ENCODE measurements at regions not wholly inside any gene's neighbourhood (a gene's known extent, or its start where the extent isn't known, plus 50 kb on each side); places are given as distances from the start of the nearest gene placed in this dataset.

- ChIA-PET CTCF (no interaction called here), POLR2A (no interaction called here)
- TF ChIP-seq EZH2 (IDR thresholded peaks at IDR 0.05; ENCODE audit: borderline replicate concordance, insufficient read depth, low read depth, low read length, poor library complexity, severe bottlenecking) (no peak), CTCF (IDR thresholded peaks at IDR 0.05) (no peak)
- H3K4me1 Mint-ChIP-seq = peaks cover 2% of the 10 kb centered on the region
- Histone ChIP-seq H3K4me2 (replicated peaks; ENCODE audit: low read depth, low read length, poor library complexity, severe bottlenecking) (no peak overlapping the region), H3K36me3 (replicated peaks in 1 of 2; ENCODE audit: control extremely low read depth in 1 of 2, control insufficient read depth in 1 of 2, extremely low read depth in 1 of 2, insufficient read depth in 2 of 2, low read length in 1 of 2) (no peaks in the 10 kb centered on the region), H3K9ac (ENCODE audit: low read length) (no peak overlapping the region), H3K79me2 (ENCODE audit: control insufficient read depth, insufficient read depth, low read length) (no peaks in the 10 kb centered on the region), H3K27ac (ENCODE audit: low read length in 2 of 2) (no peak overlapping the region), H2AFZ (ENCODE audit: insufficient read depth, low read depth, low read length, poor library complexity, severe bottlenecking) (no peak overlapping the region), H4K20me1 (ENCODE audit: control insufficient read depth, insufficient read depth, low read length, poor library complexity, severe bottlenecking) (no peaks in the 10 kb centered on the region), H3K9me3 (ENCODE audit: control extremely low read depth in 1 of 3, control insufficient read depth in 2 of 3, insufficient read depth in 1 of 3, low read length in 2 of 3) (no peaks in the 10 kb centered on the region), H3K4me3 (ENCODE audit: control extremely low read depth in 1 of 5, extremely low read depth in 1 of 5, insufficient read depth in 1 of 5, low read depth in 2 of 5, low read length in 4 of 5) (no peak overlapping the region), H3K27me3 (replicated peaks in 1 of 4; ENCODE audit: control extremely low read depth in 1 of 4, control insufficient read depth in 3 of 4, insufficient read depth in 4 of 4, low read length in 3 of 4) (peaks cover 0 to 9% (median 0%) of the 10 kb centered on the region in 4 experiments), H3K4me1 (ENCODE audit: control insufficient read depth in 2 of 2, insufficient read depth in 2 of 2, low read length in 2 of 2) (no peaks in the 10 kb centered on the region)
- no peaks in the 10 kb centered on the region for H3K9me3 Mint-ChIP-seq (ENCODE audit: insufficient read depth)
- no peak for DNase-seq
- no peak overlapping the region for H3K4me3 Mint-ChIP-seq
- ATAC-seq (ENCODE audit: low read depth) = no peak
- H3K27me3 Mint-ChIP-seq = peaks cover 43% of the 10 kb centered on the region
- WGBS (ENCODE audit: insufficient coverage) = 86% methylated on average over 1 of the region's 5 CpGs
- H3K27ac Mint-ChIP-seq = no peak overlapping the region
- intact Hi-C loops (cut with micrococcal nuclease) = no loop called here
These were observed 156.7 kb upstream of the TSC22D2 start for GRCh38 chr3:150251187-150252062.

- H3K4me2 ChIP-seq (replicated peaks; ENCODE audit: low read depth, low read length, poor library complexity, severe bottlenecking) = no peak overlapping the region
- H4K20me1 ChIP-seq (ENCODE audit: control insufficient read depth, insufficient read depth, low read length, poor library complexity, severe bottlenecking) = no peaks in the 10 kb centered on the region
- no peaks in the 10 kb centered on the region for H3K36me3 ChIP-seq (replicated peaks in 1 of 2; ENCODE audit: control extremely low read depth in 1 of 2, control insufficient read depth in 1 of 2, extremely low read depth in 1 of 2, insufficient read depth in 2 of 2, low read length in 1 of 2)
- H3K4me3 ChIP-seq (ENCODE audit: control extremely low read depth in 1 of 5, extremely low read depth in 1 of 5, insufficient read depth in 1 of 5, low read depth in 2 of 5, low read length in 4 of 5) = no peak overlapping the region
- Mint-ChIP-seq H3K4me1 (peaks cover 2% of the 10 kb centered on the region), H3K9me3 (ENCODE audit: insufficient read depth) (no peaks in the 10 kb centered on the region), H3K4me3 (no peak overlapping the region), H3K27ac (no peak overlapping the region), H3K27me3 (peaks cover 49% of the 10 kb centered on the region)
- no peak for DNase-seq
- peaks cover 0 to 9% (median 0%) of the 10 kb centered on the region in 4 experiments for H3K27me3 ChIP-seq (replicated peaks in 1 of 4; ENCODE audit: control extremely low read depth in 1 of 4, control insufficient read depth in 3 of 4, insufficient read depth in 4 of 4, low read length in 3 of 4)
- ChIA-PET CTCF (no interaction called here), POLR2A (no interaction called here)
- intact Hi-C loops (cut with micrococcal nuclease) = no loop called here
- H3K9me3 ChIP-seq (ENCODE audit: control extremely low read depth in 1 of 3, control insufficient read depth in 2 of 3, insufficient read depth in 1 of 3, low read length in 2 of 3) = no peaks in the 10 kb centered on the region
- H3K27ac ChIP-seq (ENCODE audit: low read length in 2 of 2) = no peak overlapping the region
- 98% methylated on average over 4 of the region's 7 CpGs for WGBS (ENCODE audit: insufficient coverage)
- no peaks in the 10 kb centered on the region for H3K4me1 ChIP-seq (ENCODE audit: control insufficient read depth in 2 of 2, insufficient read depth in 2 of 2, low read length in 2 of 2)
- no peak for ATAC-seq (ENCODE audit: low read depth)
- H3K79me2 ChIP-seq (ENCODE audit: control insufficient read depth, insufficient read depth, low read length) = no peaks in the 10 kb centered on the region
- H3K9ac ChIP-seq (ENCODE audit: low read length) = no peak overlapping the region
- H2AFZ ChIP-seq (ENCODE audit: insufficient read depth, low read depth, low read length, poor library complexity, severe bottlenecking) = no peak overlapping the region
- TF ChIP-seq EZH2 (IDR thresholded peaks at IDR 0.05; ENCODE audit: borderline replicate concordance, insufficient read depth, low read depth, low read length, poor library complexity, severe bottlenecking) = no peak
- TF ChIP-seq CTCF (IDR thresholded peaks at IDR 0.05) = no peak
These were observed 158.2 kb upstream of the TSC22D2 start for GRCh38 chr3:150249779-150250470.
